H7 (cell line): ENCODE measurements at regions not wholly inside any gene's neighbourhood (a gene's known extent, or its start where the extent isn't known, plus 50 kb on each side); places are given as distances from the start of the nearest gene placed in this dataset.

Source experiments
- DNase-seq: peaks from one replicate; pipeline ENCODE4 v3.0.0; 2012
- H3K27me3 ChIP-seq: 2 replicates; pipeline ENCODE4 v1.6.0; 2011; ENCODE audit warnings: mild to moderate bottlenecking, low read length; ENCODE audit not compliant: control insufficient read depth, insufficient read depth
- H3K36me3 ChIP-seq: replicated peaks from 2 replicates; pipeline ENCODE4 v1.5.1; 2011; ENCODE audit warnings: low read length; ENCODE audit not compliant: control insufficient read depth, insufficient read depth
- H3K4me3 ChIP-seq: 2 replicates; pipeline ENCODE4 v1.5.1; 2011; ENCODE audit warnings: low read depth, mild to moderate bottlenecking, control low read depth, low read length, moderate library complexity; ENCODE audit not compliant: insufficient read depth

- no peaks in the 10 kb centered on the region for H3K36me3 ChIP-seq
- no peak for DNase-seq
- no peaks in the 10 kb centered on the region for H3K27me3 ChIP-seq
- no peak overlapping the region for H3K4me3 ChIP-seq
Observed at GRCh38 chr10:128414568-128414967, 288.3 kb upstream of the MKI67 start.

- DNase-seq: no peak
- Histone ChIP-seq H3K4me3 (no peak overlapping the region), H3K36me3 (no peaks in the 10 kb centered on the region), H3K27me3 (no peaks in the 10 kb centered on the region)
Observed at GRCh38 chr10:128416231-128416630, 290.0 kb upstream of the MKI67 start.

- Histone ChIP-seq H3K4me3 (no peak overlapping the region), H3K36me3 (no peaks in the 10 kb centered on the region), H3K27me3 (no peaks in the 10 kb centered on the region)
- DNase-seq: no peak
Observed at GRCh38 chr10:128417826-128418225, 291.6 kb upstream of the MKI67 start.

DNA sequence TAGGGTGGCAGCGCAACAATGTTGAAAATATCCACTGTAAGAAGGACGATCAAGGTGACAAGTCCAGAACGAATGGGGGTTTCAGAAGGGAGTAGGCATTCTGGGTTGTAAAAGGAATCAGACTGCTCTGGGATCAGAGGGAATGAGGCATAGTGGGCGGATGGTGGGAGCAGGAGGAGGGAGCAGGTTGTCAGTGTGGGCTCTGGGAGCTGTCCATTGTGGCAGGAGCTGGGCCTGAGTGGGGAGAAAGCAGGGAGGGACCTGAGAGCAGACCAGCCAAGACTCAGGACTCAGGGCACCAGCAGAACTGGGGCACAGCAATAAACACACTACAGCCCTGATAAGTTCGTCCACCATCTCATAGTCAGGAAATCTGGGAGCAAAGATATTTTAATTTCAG lies 292.6 kb upstream of the MKI67 start:
- DNase-seq: no peak
- H3K36me3 ChIP-seq: no peaks in the 10 kb centered on the region
- no peaks in the 10 kb centered on the region for H3K27me3 ChIP-seq
- no peak overlapping the region for H3K4me3 ChIP-seq

- Histone ChIP-seq H3K4me3 (no peak overlapping the region), H3K36me3 (no peaks in the 10 kb centered on the region), H3K27me3 (no peaks in the 10 kb centered on the region)
- no peak for DNase-seq
Observed at GRCh38 chr10:128419466-128420019, 293.3 kb upstream of the MKI67 start.

GRCh38 chr10:128420623-128421022 lies 294.4 kb upstream of the MKI67 start:
- no peaks in the 10 kb centered on the region for H3K27me3 ChIP-seq
- no peak overlapping the region for H3K4me3 ChIP-seq
- DNase-seq: no peak
- H3K36me3 ChIP-seq: no peaks in the 10 kb centered on the region

DNA sequence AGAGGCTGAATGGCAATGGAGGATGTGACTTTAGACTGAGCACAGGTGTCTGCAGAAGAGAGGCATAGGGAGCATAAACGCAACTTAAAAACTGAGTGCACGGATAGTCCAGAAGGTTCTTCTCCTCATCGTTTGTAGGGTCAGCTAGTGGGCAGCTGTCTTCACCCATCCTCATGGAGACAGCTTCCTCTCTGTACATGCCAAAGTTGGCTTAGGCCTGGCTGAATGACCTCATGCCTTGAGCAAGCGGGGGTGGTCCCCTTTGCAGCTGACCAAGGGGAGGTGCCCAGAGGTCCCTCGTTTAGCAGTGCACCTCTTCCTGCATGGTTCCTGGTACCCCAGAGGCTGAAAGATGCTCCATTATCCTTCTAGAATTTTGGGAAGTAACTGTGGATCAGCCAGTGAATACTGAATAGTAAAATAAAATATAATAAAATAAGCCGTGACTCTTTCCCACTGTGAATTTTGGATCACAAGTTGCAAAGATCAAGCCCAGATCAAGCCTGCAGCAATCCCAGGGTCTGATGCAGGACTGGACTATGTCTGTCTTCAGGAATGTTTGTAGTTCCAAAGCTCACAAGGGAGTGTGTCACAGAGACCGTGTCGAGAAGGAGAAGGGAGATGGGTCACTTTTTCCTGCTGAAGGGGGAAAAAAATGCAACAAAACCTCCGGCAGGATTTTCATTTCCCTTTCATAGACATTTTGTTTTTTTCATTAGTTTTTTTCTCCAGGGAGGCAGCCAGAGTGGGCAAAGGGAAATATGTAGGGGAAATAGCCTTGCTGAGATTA lies 295.3 kb upstream of the MKI67 start:
- H3K27me3 ChIP-seq: no peaks in the 10 kb centered on the region
- H3K36me3 ChIP-seq: no peaks in the 10 kb centered on the region
- H3K4me3 ChIP-seq: no peak overlapping the region
- no peak for DNase-seq

DNA sequence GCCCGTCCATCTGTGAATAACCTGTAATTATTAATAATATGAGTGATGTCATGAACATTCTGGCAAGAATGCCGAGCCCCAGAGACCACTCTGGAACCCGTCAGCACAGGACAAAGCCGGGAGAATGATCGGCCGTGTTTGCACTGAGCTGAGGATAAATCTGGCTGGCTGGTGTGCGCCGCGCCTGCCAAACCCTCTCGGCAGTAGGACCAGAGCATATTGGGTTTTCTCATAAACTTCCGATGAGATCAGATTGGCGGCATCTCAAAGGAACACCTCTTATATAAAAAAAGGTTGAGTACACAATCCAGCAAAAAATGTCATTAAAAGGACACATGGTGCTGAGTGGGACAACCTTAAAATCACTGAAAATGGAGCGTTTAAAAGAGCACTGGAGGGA lies 296.0 kb upstream of the MKI67 start:
- Histone ChIP-seq H3K27me3 (no peaks in the 10 kb centered on the region), H3K4me3 (no peak overlapping the region), H3K36me3 (no peaks in the 10 kb centered on the region)
- DNase-seq: no peak

GRCh38 chr10:128422999-128423398 lies 296.8 kb upstream of the MKI67 start:
- Histone ChIP-seq H3K4me3 (no peak overlapping the region), H3K27me3 (no peaks in the 10 kb centered on the region), H3K36me3 (no peaks in the 10 kb centered on the region)
- no peak for DNase-seq

DNA sequence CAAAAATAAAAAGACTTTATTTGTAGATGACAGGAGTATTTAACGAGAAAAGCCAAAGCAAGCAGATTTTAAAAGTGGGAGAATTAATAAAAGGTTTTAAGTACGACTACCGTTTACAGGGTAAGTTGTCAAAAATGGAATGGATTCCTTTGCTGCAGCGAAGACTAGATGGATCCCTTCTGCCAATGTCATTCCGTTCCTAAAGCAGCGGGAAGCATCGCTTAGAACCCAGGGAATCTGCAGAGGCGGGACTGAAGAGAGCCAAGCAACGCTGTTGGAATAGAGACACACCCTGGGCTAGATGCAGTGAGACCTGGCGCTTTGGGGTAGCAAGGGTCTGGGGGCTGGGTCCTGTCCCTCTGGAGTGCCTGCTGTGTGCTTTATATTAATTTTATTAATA lies 303.1 kb upstream of the MKI67 start:
- no peaks in the 10 kb centered on the region for H3K36me3 ChIP-seq
- H3K27me3 ChIP-seq: no peaks in the 10 kb centered on the region
- no peak for DNase-seq
- H3K4me3 ChIP-seq: no peak overlapping the region

DNA sequence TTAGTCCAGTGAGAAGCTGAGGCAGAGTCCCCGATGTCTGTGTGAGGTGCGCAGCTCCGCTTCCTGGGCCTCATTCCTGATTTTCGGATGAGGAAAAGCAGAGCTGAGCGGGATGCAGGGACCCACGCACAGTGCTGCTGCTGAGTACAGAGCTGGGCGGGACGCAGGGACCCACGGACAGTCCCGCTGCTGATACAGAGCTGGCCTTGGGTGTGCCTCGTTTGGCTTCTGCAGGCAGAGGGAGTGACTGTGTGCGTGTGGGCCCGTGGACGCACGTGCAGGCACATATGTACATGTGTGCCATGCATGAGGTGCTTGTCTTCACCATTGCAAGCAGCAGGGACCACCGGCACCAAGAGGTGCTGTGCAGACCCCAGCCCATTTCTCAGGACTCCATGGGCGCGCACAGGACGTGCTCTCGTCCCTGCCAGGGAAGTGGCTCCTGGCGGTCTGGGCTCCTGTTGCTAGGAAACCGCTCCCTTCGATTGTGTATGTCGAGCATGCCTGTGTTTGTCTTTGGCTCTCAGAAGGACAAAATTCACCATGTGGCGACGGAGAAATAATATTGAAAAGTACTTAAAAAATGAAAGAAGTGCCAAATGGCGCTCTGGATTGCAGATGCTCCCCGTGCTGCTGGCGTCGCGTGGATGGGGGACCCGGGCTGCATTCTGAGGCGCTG lies 303.8 kb upstream of the MKI67 start:
- Histone ChIP-seq H3K36me3 (no peaks in the 10 kb centered on the region), H3K27me3 (no peaks in the 10 kb centered on the region), H3K4me3 (no peak overlapping the region)
- peak; percentile 51 for DNase-seq

- Histone ChIP-seq H3K4me3 (no peak overlapping the region), H3K36me3 (no peaks in the 10 kb centered on the region), H3K27me3 (no peaks in the 10 kb centered on the region)
- peak; percentile 52 for DNase-seq
Observed at GRCh38 chr10:128431083-128431482, 304.9 kb upstream of the MKI67 start.

DNA sequence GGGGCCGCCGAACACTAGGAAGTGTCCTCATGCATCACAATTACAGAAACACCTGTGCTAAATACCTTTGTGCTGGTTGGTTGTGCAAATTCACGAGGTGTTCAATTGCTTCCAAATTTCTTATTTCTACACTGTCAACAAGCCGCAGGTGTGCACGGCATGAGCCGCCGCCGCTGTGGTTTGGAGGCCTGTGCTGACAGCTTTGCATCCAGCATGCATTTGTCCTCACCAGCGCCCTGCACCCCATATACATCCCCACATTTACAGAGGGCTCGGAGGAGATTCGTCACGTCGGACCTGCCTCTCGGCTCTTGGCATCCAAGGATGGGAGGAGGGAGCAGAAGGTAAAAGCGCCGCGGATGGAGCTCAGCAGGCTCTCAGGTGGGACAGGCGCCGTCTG lies 305.3 kb upstream of the MKI67 start:
- H3K27me3 ChIP-seq: no peaks in the 10 kb centered on the region
- peak; percentile 45 for DNase-seq
- H3K4me3 ChIP-seq: no peak overlapping the region
- no peaks in the 10 kb centered on the region for H3K36me3 ChIP-seq

DNA sequence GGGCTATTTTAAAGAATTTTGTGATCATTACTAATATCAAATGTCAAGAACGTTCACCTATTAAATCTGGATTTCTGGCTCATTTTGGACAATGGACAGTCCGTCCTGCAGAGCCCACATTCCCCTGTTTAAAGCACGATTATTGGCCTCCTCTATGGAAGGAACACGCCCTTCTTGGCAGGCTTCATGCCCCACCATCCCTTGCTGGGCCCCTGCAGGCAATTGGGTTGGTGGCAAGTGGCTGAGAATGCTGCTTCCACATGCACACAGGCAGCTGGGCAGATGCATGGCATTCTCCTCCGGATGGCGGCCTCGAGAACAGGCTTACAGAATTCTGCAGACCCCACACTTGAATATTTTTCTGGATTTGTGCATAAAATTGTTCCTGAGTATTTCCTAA lies 305.8 kb upstream of the MKI67 start:
- H3K4me3 ChIP-seq: no peak overlapping the region
- H3K36me3 ChIP-seq: no peaks in the 10 kb centered on the region
- DNase-seq: no peak
- H3K27me3 ChIP-seq: no peaks in the 10 kb centered on the region

DNA sequence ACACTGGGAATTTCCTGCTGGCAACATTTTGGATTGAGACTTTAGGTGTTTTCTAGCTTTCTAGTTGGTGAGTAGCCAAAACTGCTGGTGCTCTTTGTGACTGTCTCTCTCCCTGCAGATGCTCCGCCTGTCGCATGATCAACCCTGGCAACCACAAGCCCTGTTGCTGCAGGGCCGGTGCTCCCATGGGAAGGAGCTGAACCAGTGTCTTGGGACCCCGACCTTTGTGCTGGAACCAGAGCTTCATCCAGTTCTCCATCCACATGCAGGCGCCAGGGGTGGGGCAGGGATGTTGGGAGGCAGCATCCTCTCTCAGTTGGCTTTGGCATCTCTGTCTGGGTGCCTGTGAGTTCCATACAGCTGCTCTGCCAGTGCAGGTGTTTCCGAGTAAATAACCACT lies 306.2 kb upstream of the MKI67 start:
- no peak for DNase-seq
- Histone ChIP-seq H3K27me3 (no peaks in the 10 kb centered on the region), H3K4me3 (no peak overlapping the region), H3K36me3 (no peaks in the 10 kb centered on the region)
